BLaER1 treated with 17β-estradiol and CSF1 and Interleukin-3, amounts not matched to agents 10 nM and 100 nM (cell line): ENCODE measurements at regions not wholly inside any gene's neighbourhood (a gene's known extent, or its start where the extent isn't known, plus 50 kb on each side); places are given as distances from the start of the nearest gene placed in this dataset.

Source experiments
- H3K27ac ChIP-seq, 11 experiments: shearing (Covaris generic); formaldehyde crosslinking; 2 replicates each; pipeline ENCODE4 v1.8.1; 2022
- H3K27me3 ChIP-seq, 11 experiments: shearing (Covaris generic); formaldehyde crosslinking; 2 replicates each; pipeline ENCODE4 v1.8.1; 2022
- H3K36me3 ChIP-seq, 11 experiments: shearing (Covaris generic); formaldehyde crosslinking; 2 replicates each; pipeline ENCODE4 v1.8.1; 2022
- H3K4me1 ChIP-seq, 10 experiments: shearing (Covaris generic); formaldehyde crosslinking; 2 replicates each; pipeline ENCODE4 v1.8.1; 2022
- H3K4me2 ChIP-seq, 11 experiments: shearing (Covaris generic); formaldehyde crosslinking; 2 replicates each; pipeline ENCODE4 v1.8.1; 2022
- H3K4me3 ChIP-seq, 10 experiments: shearing (Covaris generic); formaldehyde crosslinking; 2 replicates each; pipeline ENCODE4 v1.8.1; 2022
- H3K9ac ChIP-seq, 11 experiments: shearing (Covaris generic); formaldehyde crosslinking; 2 replicates each; pipeline ENCODE4 v1.8.1; 2022
- H3K9me3 ChIP-seq, 11 experiments: shearing (Covaris generic); formaldehyde crosslinking; replicated peaks in 1 of 11; 2 replicates each; pipeline ENCODE4 v1.8.1; 2022
- H4K20me1 ChIP-seq, 11 experiments: shearing (Covaris generic); formaldehyde crosslinking; 2 replicates each; pipeline ENCODE4 v1.8.1; 2022
- Cebpa-rat ChIP-seq, 11 experiments: shearing (Covaris generic); IDR thresholded peaks; 2 replicates each; pipeline ENCODE4 v1.8.1; 2022

DNA sequence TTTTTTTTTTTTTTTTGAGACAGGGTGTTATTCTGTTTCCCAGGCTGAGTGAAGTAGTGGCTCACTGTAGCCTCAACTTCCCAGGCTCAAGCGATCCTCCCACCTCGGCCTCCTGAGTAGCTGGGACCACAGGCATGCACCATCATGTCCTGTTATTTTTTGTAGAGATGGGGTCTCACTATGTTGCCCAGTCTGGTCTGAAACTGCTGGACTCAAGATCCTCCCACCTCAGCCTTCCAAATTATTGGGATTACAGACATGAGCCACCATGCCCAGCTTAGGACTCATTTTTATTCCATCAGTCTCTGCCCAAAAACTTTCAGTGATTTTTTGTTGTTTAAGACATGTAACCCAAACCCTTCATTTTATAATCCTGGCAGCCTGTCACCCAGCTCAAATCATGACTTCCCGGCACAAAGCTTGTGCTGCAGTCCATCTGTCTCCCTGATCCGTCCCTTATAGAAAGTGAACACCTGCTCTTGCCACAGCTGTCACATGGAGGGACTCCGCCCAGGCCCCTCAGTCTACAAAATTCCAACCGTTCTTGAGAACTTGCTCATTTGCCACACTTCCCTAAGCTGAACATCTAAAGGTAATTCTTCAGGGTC lies 183.9 kb upstream of the JARID2 start:
- no peak for TF ChIP-seq Cebpa-rat (IDR thresholded peaks at IDR 0.05)
- H3K27ac ChIP-seq, result peak overlapping the region in 4 of 11 experiments; percentile 12 to 64 (median 37); a peak in 7 of 22 replicates

DNA sequence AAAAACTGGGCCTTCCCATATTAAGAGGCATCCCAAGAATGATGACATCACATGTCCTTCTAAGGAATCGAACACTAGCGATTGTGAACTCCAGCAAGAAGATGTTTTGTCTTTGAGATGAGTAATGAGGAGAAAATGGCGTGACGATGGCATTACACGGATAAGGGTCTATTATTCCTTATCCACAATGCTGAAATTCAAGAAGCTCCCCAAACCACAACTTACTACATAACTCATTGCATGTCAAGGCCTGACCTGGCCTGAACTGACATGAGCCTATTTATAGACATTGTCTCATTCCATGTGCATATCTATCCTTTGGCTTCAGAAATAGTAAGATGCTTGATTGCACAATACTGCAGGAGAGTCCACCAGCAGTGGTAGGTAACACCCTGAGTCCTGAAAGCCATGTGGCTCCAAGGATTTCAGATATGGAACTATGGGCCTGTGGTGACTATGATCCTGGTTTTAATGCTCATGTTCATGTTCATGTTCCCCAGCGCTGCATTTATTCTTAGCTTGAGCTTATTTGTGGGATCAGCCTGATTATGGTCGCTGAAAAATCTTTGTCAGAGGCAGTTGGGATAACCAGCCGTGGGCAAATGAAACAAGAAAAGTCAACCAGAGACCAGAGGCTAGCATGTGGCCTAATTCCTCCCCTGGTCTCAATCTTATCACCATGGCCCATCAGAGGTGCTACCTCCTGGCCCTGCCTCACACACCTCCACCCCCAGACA lies 183.2 kb upstream of the JARID2 start:
- Histone ChIP-seq H3K27me3 (no peaks in the 10 kb centered on the region), H3K4me2 (peak overlapping the region in 6 of 11 experiments; percentile 9 to 87 (median 62); a peak in 10 of 22 replicates), H3K27ac (peak overlapping the region in 5 of 11 experiments; percentile 16 to 64 (median 45); a peak in 9 of 22 replicates), H3K4me1 (peaks cover 4 to 70% (median 42%) of the 10 kb centered on the region in 10 experiments; a peak in 18 of 20 replicates), H3K9ac (no peak overlapping the region; a peak in 1 of 22 replicates), H4K20me1 (no peaks in the 10 kb centered on the region), H3K4me3 (no peak overlapping the region), H3K9me3 (peaks cover 0 to 19% (median 9%) of the 10 kb centered on the region in 11 experiments; a peak in 15 of 22 replicates), H3K36me3 (no peaks in the 10 kb centered on the region)
- TF ChIP-seq Cebpa-rat (IDR thresholded peaks at IDR 0.05), result peak in 8 of 11 experiments; percentile 22 to 82 (median 52); a peak in 14 of 22 replicates

More for the DNA sequence above, 183.9 kb upstream of the JARID2 start:
- Histone ChIP-seq H3K9me3 (peaks cover 0 to 15% (median 8%) of the 10 kb centered on the region in 11 experiments; a peak in 15 of 22 replicates), H4K20me1 (no peaks in the 10 kb centered on the region), H3K4me1 (peaks cover 4 to 63% (median 37%) of the 10 kb centered on the region in 10 experiments; a peak in 18 of 20 replicates), H3K4me2 (peak overlapping the region in 5 of 11 experiments; percentile 49 to 87 (median 64); a peak in 9 of 22 replicates), H3K4me3 (no peak overlapping the region), H3K27me3 (no peaks in the 10 kb centered on the region), H3K36me3 (no peaks in the 10 kb centered on the region), H3K9ac (no peak overlapping the region; a peak in 1 of 22 replicates)

DNA sequence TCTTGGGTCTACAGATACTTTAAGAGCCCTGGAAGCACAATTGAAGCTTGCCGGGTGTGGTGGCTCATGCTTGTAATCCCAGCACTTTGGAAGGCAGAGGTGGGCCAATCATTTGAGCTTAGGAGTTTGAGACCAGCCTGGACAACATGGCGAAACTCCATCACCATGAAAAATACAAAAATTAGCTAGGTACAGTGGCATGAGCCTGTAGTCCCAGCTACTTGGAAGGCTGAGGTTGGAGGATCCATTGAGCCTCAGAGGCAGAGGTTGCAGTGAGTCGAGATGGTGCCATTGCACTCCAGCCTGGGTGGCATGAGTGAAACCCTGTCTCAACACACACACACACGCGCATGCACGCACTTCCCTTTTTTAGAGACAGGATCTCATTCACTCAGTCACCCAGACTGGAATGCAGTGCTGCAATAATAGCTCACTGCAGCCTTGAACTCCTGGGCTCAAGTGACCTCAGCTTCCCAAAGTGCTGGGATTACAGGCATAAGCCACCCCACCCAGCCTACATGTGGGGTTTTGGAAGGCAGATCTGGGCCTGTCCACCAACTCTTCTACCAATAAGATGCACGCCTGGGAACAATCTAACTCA lies 182.5 kb upstream of the JARID2 start:
- H3K4me3 ChIP-seq, result no peak overlapping the region
- peaks cover 0 to 19% (median 9%) of the 10 kb centered on the region in 11 experiments; a peak in 15 of 22 replicates for H3K9me3 ChIP-seq
- no peaks in the 10 kb centered on the region for H3K27me3 ChIP-seq
- H3K27ac ChIP-seq, result peak overlapping the region in 5 of 11 experiments; percentile 16 to 64 (median 45); a peak in 9 of 22 replicates
- TF ChIP-seq Cebpa-rat (IDR thresholded peaks at IDR 0.05), result no peak
- H3K4me1 ChIP-seq, result peaks cover 4 to 77% (median 45%) of the 10 kb centered on the region in 10 experiments; a peak in 18 of 20 replicates
- no peaks in the 10 kb centered on the region for H4K20me1 ChIP-seq
- peak overlapping the region in 6 of 11 experiments; percentile 9 to 87 (median 62); a peak in 11 of 22 replicates for H3K4me2 ChIP-seq
- H3K36me3 ChIP-seq, result no peaks in the 10 kb centered on the region
- no peak overlapping the region; a peak in 1 of 22 replicates for H3K9ac ChIP-seq

- Histone ChIP-seq H3K27me3 (no peaks in the 10 kb centered on the region), H3K27ac (peak overlapping the region in 7 of 11 experiments; percentile 70 to 97 (median 87); a peak in 13 of 22 replicates), H3K36me3 (no peaks in the 10 kb centered on the region), H3K4me3 (no peak overlapping the region), H4K20me1 (no peaks in the 10 kb centered on the region), H3K4me1 (peaks cover 4 to 88% (median 45%) of the 10 kb centered on the region in 10 experiments; a peak in 18 of 20 replicates), H3K9me3 (peaks cover 0 to 17% (median 8%) of the 10 kb centered on the region in 11 experiments; a peak in 14 of 22 replicates), H3K4me2 (peak overlapping the region in 6 of 11 experiments; percentile 70 to 86 (median 80); a peak in 12 of 22 replicates), H3K9ac (peak overlapping the region in 3 of 11 experiments; percentile 73 to 76 (median 76); a peak in 4 of 22 replicates)
- no peak for TF ChIP-seq Cebpa-rat (IDR thresholded peaks at IDR 0.05)
These were observed 180.4 kb upstream of the JARID2 start for GRCh38 chr6:15065261-15065989.

GRCh38 chr6:15066089-15066758 lies 179.6 kb upstream of the JARID2 start:
- Histone ChIP-seq H3K4me1 (peaks cover 2 to 82% (median 43%) of the 10 kb centered on the region in 10 experiments; a peak in 18 of 20 replicates), H3K27me3 (no peaks in the 10 kb centered on the region), H3K36me3 (no peaks in the 10 kb centered on the region), H3K4me2 (peak overlapping the region in 10 of 11 experiments; percentile 8 to 86 (median 73); a peak in 19 of 22 replicates), H3K27ac (peak overlapping the region in 10 of 11 experiments; percentile 23 to 97 (median 82); a peak in 18 of 22 replicates), H3K9me3 (peaks cover 0 to 19% (median 11%) of the 10 kb centered on the region in 11 experiments; a peak in 14 of 22 replicates), H4K20me1 (no peaks in the 10 kb centered on the region), H3K4me3 (no peak overlapping the region), H3K9ac (peak overlapping the region in 6 of 11 experiments; percentile 50 to 78 (median 74); a peak in 12 of 22 replicates)
- TF ChIP-seq Cebpa-rat (IDR thresholded peaks at IDR 0.05), result no peak

- H3K9me3 ChIP-seq, result peaks cover 0 to 18% (median 4%) of the 10 kb centered on the region in 11 experiments; a peak in 9 of 22 replicates
- peaks cover 0 to 31% (median 0%) of the 10 kb centered on the region in 10 experiments; a peak in 6 of 20 replicates for H3K4me1 ChIP-seq
- TF ChIP-seq Cebpa-rat (IDR thresholded peaks at IDR 0.05), result no peak
- H3K27me3 ChIP-seq, result no peaks in the 10 kb centered on the region
- H3K36me3 ChIP-seq, result no peaks in the 10 kb centered on the region
- no peaks in the 10 kb centered on the region for H4K20me1 ChIP-seq
- H3K9ac ChIP-seq, result no peak overlapping the region
- no peak overlapping the region for H3K4me3 ChIP-seq
- peak overlapping the region in 3 of 11 experiments; percentile 20 to 25 (median 20); a peak in 6 of 22 replicates for H3K4me2 ChIP-seq
- H3K27ac ChIP-seq, result no peak overlapping the region; a peak in 1 of 22 replicates
These were observed 172.5 kb upstream of the JARID2 start for GRCh38 chr6:15073344-15073789.

DNA sequence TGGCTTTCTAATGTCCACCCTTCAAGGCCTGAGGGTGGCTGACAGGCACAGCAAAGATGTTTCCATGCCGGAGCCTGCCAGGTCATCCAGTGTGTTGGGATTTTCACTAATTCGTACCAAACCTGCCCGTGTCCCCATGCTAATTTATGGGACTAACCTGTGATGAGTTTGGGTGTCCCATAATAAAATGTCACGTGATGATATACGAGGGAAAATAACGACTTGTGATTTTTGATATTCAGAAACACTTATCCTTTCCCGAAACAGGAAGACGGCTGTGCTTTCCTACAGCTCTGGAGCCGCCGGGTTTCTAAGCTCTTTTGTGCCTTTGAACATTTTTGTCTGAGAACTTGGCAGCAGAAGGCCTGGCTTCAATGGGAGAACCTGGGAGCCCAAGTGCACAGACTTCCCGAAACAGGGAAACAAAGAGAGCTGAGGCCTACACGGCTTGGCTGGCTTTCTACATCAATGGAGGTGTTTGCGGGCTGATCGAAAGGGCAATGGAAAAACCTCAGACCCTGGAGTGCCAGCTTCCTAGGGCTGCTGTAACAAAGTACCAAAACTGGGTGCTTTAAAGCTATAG lies 171.9 kb upstream of the JARID2 start:
- Histone ChIP-seq H3K9ac (no peak overlapping the region), H3K4me1 (peaks cover 0 to 25% (median 0%) of the 10 kb centered on the region in 10 experiments; a peak in 6 of 20 replicates), H3K4me3 (no peak overlapping the region), H3K36me3 (no peaks in the 10 kb centered on the region), H3K27me3 (no peaks in the 10 kb centered on the region), H4K20me1 (no peaks in the 10 kb centered on the region), H3K4me2 (peak overlapping the region in 2 of 11 experiments; percentile 20 to 25; a peak in 2 of 22 replicates), H3K27ac (no peak overlapping the region; a peak in 1 of 22 replicates), H3K9me3 (peaks cover 0 to 18% (median 4%) of the 10 kb centered on the region in 11 experiments; a peak in 9 of 22 replicates)
- no peak for TF ChIP-seq Cebpa-rat (IDR thresholded peaks at IDR 0.05)
